HG03565 (cell line): ENCODE measurements at regions not wholly inside any gene's neighbourhood (a gene's known extent, or its start where the extent isn't known, plus 50 kb on each side); places are given as distances from the start of the nearest gene placed in this dataset.
"Not testable (repeated sequence)": the region's sequence is repeated elsewhere in the genome, so short reads cannot be mapped to it uniquely, and the experiment has no call there.

ENCODE experiments used
- ATAC-seq: cut with Tn5 transposase; IDR thresholded peaks from one replicate; pipeline ENCODE4 v1.9.1; 2021; ENCODE audit warnings: mild to moderate bottlenecking, moderate library complexity; ENCODE audit not compliant: unreplicated experiment

- ATAC-seq, result not testable (repeated sequence)
Measured at GRCh38 chr6:121634586-121634985, 199.1 kb downstream of the GJA1 start.

GRCh38 chr6:121635355-121635754 lies 199.9 kb downstream of the GJA1 start:
- no peak for ATAC-seq

- ATAC-seq, result not testable (repeated sequence)
Measured at GRCh38 chr6:121636217-121636616, 200.8 kb downstream of the GJA1 start.

- ATAC-seq, result no peak
Measured at GRCh38 chr6:121639021-121639420, 203.6 kb downstream of the GJA1 start.

GRCh38 chr6:121641158-121641557 lies 205.7 kb downstream of the GJA1 start:
- ATAC-seq, result no peak

- peak; percentile 61 for ATAC-seq
Measured at GRCh38 chr6:121645100-121645745, 209.8 kb downstream of the GJA1 start.

- no peak for ATAC-seq
Measured at GRCh38 chr6:121647905-121648304, 212.5 kb downstream of the GJA1 start.

GRCh38 chr6:121649951-121650350 lies 214.5 kb downstream of the GJA1 start:
- ATAC-seq, result no peak

GRCh38 chr6:121651420-121651819 lies 216.0 kb downstream of the GJA1 start:
- no peak for ATAC-seq

GRCh38 chr6:121652223-121652622 lies 216.8 kb downstream of the GJA1 start:
- no peak for ATAC-seq

- no peak for ATAC-seq
Measured at GRCh38 chr6:121652726-121653623, 217.5 kb downstream of the GJA1 start.

- no peak for ATAC-seq
Measured at GRCh38 chr6:121653624-121654008, 218.2 kb downstream of the GJA1 start.

GRCh38 chr6:121657972-121658371 lies 222.5 kb downstream of the GJA1 start:
- no peak for ATAC-seq

- no peak for ATAC-seq
Measured at GRCh38 chr6:121660277-121660676, 224.8 kb downstream of the GJA1 start.

- no peak for ATAC-seq
Measured at GRCh38 chr6:121663292-121663810, 227.9 kb downstream of the GJA1 start.

GRCh38 chr6:121664158-121664557 lies 228.7 kb downstream of the GJA1 start:
- ATAC-seq, result no peak

- no peak for ATAC-seq
Measured at GRCh38 chr6:121666814-121667213, 231.4 kb downstream of the GJA1 start.

- ATAC-seq, result no peak
Measured at GRCh38 chr6:121668259-121668658, 232.8 kb downstream of the GJA1 start.

- no peak for ATAC-seq
Measured at GRCh38 chr6:121670511-121670910, 235.1 kb downstream of the GJA1 start.

GRCh38 chr6:121677571-121677970 lies 242.1 kb downstream of the GJA1 start:
- ATAC-seq, result no peak

- ATAC-seq, result no peak
Measured at GRCh38 chr6:121678245-121678644, 242.8 kb downstream of the GJA1 start.

GRCh38 chr6:121680058-121680457 lies 244.6 kb downstream of the GJA1 start:
- ATAC-seq, result no peak
